CD14-positive monocyte (primary cell): ENCODE measurements at regions not wholly inside any gene's neighbourhood (a gene's known extent, or its start where the extent isn't known, plus 50 kb on each side); places are given as distances from the start of the nearest gene placed in this dataset.
"Not testable (repeated sequence)": the region's sequence is repeated elsewhere in the genome, so short reads cannot be mapped to it uniquely, and the experiment has no call there.

Experiments used
- DNase-seq, 3 donors: peaks; one replicate each; pipeline ENCODE4 v3.0.0-alpha.2; 2011 to 2022
- H2AFZ ChIP-seq: 2 replicates; pipeline ENCODE4 v1.6.0; 2012; ENCODE audit warnings: mild to moderate bottlenecking, low read depth, low read length, inconsistent platforms; ENCODE audit not compliant: insufficient read depth, poor library complexity, severe bottlenecking
- H3K27ac ChIP-seq, 2 donors: 1 replicate in 1 of 2; 2 replicates in 1 of 2; pipeline ENCODE4 v1.5.1; 2012 to 2013; ENCODE audit warnings: low read length in 2 of 2, control low read depth in 1 of 2, inconsistent platforms in 1 of 2, low read depth in 1 of 2, mild to moderate bottlenecking in 1 of 2
- H3K27me3 ChIP-seq, 2 donors: one replicate each; pipeline versions ENCODE4 v1.6.0 to v1.6.1; 2011 to 2013; ENCODE audit warnings: low read length in 2 of 2; ENCODE audit not compliant: control insufficient read depth in 2 of 2, insufficient read depth in 2 of 2
- H3K36me3 ChIP-seq, 2 donors: replicated peaks in 1 of 2; 1 replicate in 1 of 2; 2 replicates in 1 of 2; pipeline versions ENCODE4 v1.5.1 to v1.6.1; 2012 to 2013; ENCODE audit warnings: low read length in 2 of 2, control low read depth in 1 of 2, inconsistent platforms in 1 of 2, mild to moderate bottlenecking in 1 of 2; ENCODE audit not compliant: insufficient read depth in 2 of 2, control insufficient read depth in 1 of 2
- H3K4me1 ChIP-seq, 2 donors: 1 replicate in 1 of 2; 2 replicates in 1 of 2; pipeline versions ENCODE4 v1.5.1 to v1.6.1; 2012 to 2013; ENCODE audit warnings: low read length in 2 of 2, control low read depth in 1 of 2, inconsistent platforms in 1 of 2, mild to moderate bottlenecking in 1 of 2, moderate library complexity in 1 of 2; ENCODE audit not compliant: insufficient read depth in 2 of 2, control insufficient read depth in 1 of 2
- H3K4me2 ChIP-seq: replicated peaks from 2 replicates; pipeline ENCODE3; 2012; ENCODE audit warnings: low read length, moderate library complexity, mild to moderate bottlenecking; ENCODE audit not compliant: poor library complexity, severe bottlenecking; ENCODE audit errors: extremely low read depth
- H3K4me3 ChIP-seq, 3 experiments: fragments of 200-600 bp in 1 of 3; sonication (generic) in 1 of 3; replicated peaks in 1 of 3; 1 replicate in 2 of 3; 2 replicates in 1 of 3; pipeline ENCODE4 v1.5.1; 2011 to 2013; ENCODE audit warnings: low read length in 3 of 3, mild to moderate bottlenecking in 3 of 3, control low read depth in 2 of 3, low read depth in 2 of 3, inconsistent platforms in 1 of 3, moderate library complexity in 1 of 3
- H3K79me2 ChIP-seq: 2 replicates; pipeline ENCODE4 v1.6.0; 2012; ENCODE audit warnings: mild to moderate bottlenecking, control low read depth, inconsistent platforms, low read length, moderate library complexity; ENCODE audit not compliant: insufficient read depth
- H3K9ac ChIP-seq: 2 replicates; pipeline ENCODE4 v1.6.0; 2017; ENCODE audit warnings: low read length, mild to moderate bottlenecking; ENCODE audit not compliant: insufficient read depth, poor library complexity, severe bottlenecking
- H3K9me3 ChIP-seq, 2 donors: replicated peaks in 1 of 2; 1 replicate in 1 of 2; 2 replicates in 1 of 2; pipeline versions ENCODE4 v1.5.1 to v1.6.1; 2012 to 2013; ENCODE audit warnings: low read length in 2 of 2, control low read depth in 1 of 2; ENCODE audit not compliant: control insufficient read depth in 1 of 2, insufficient read depth in 1 of 2
- H4K20me1 ChIP-seq: 2 replicates; pipeline ENCODE4 v1.6.0; 2012; ENCODE audit warnings: mild to moderate bottlenecking, low read length, control low read depth, moderate library complexity; ENCODE audit not compliant: insufficient read depth
- H3K27ac Mint-ChIP-seq, 7 donors: one replicate each; pipeline ENCODE4 v1.8.0; 2020; ENCODE audit warnings: mild to moderate bottlenecking in 7 of 7, mixed read lengths in 7 of 7, moderate library complexity in 6 of 7, inconsistent platforms in 2 of 7
- H3K27me3 Mint-ChIP-seq, 3 donors: one replicate each; pipeline ENCODE4 v1.8.0; 2021 to 2022; ENCODE audit warnings: low read depth in 3 of 3, mild to moderate bottlenecking in 3 of 3, mixed read lengths in 3 of 3, moderate library complexity in 3 of 3, inconsistent platforms in 1 of 3
- H3K36me3 Mint-ChIP-seq, 2 donors: one replicate each; pipeline ENCODE4 v1.8.0; 2020; ENCODE audit warnings: mixed read lengths in 2 of 2, inconsistent platforms in 1 of 2, mild to moderate bottlenecking in 1 of 2
- H3K4me1 Mint-ChIP-seq: one replicate; pipeline ENCODE4 v1.8.0; 2020; ENCODE audit warnings: mild to moderate bottlenecking, mixed read lengths
- H3K4me3 Mint-ChIP-seq, 2 donors: one replicate each; pipeline ENCODE4 v1.8.0; 2020; ENCODE audit warnings: mild to moderate bottlenecking in 2 of 2, mixed read lengths in 2 of 2, moderate library complexity in 1 of 2
- H3K9me3 Mint-ChIP-seq, 7 donors: one replicate each; pipeline ENCODE4 v1.8.0; 2020 to 2022; ENCODE audit warnings: mixed read lengths in 7 of 7, mild to moderate bottlenecking in 6 of 7, moderate library complexity in 6 of 7, inconsistent platforms in 2 of 7
- WGBS: methylation state at CpG from one replicate; pipeline ENCODE4 v1.1.5; 2013; ENCODE audit warnings: missing lambda C conversion rate; ENCODE audit not compliant: insufficient coverage; 5-methylcytosine and 5-hydroxymethylcytosine counted together
- intact Hi-C, 2 donors: fragments of 100-400 bp; cut with micrococcal nuclease; formaldehyde crosslinking; loops; one replicate each; pipeline versions ENCODE4 v1.15.0 to v1.15.1; 2023

DNA sequence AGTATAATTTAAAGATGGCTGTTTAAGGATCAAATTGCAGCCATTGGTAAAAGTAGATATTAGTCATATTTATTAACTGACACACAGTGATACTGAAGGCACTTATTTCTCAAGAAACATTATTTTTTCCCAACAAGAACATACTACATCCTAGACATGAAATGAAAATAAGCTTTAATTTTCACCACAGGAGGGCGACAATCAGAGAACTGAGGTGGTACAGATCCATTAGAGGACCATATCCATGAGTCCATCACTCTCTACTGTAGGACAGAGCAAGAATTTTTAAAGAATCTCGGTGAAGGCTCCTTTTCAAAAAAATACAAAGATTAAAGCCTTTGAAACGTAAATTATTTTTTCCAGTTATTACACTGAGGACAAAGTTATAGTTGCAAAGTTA lies 2897.0 kb upstream of the OR11H1 start:
- H3K9ac ChIP-seq, H3K4me1 Mint-ChIP-seq, DNase-seq, H3K36me3 ChIP-seq, H3K36me3 Mint-ChIP-seq, H3K27ac Mint-ChIP-seq, H3K27me3 ChIP-seq, H2AFZ ChIP-seq, H3K27me3 Mint-ChIP-seq, intact Hi-C loops, H3K4me1 ChIP-seq, H3K4me2 ChIP-seq, H4K20me1 ChIP-seq, H3K27ac ChIP-seq, H3K79me2 ChIP-seq, H3K4me3 ChIP-seq, H3K4me3 Mint-ChIP-seq: not testable (repeated sequence)
- H3K9me3 ChIP-seq: peaks cover 24 to 26% of the 10 kb centered on the region in 2 donors
- peaks cover 14 to 46% (median 32%) of the 10 kb centered on the region in 7 donors for H3K9me3 Mint-ChIP-seq
- 33% methylated on average over 1 of the region's 3 CpGs for WGBS

DNA sequence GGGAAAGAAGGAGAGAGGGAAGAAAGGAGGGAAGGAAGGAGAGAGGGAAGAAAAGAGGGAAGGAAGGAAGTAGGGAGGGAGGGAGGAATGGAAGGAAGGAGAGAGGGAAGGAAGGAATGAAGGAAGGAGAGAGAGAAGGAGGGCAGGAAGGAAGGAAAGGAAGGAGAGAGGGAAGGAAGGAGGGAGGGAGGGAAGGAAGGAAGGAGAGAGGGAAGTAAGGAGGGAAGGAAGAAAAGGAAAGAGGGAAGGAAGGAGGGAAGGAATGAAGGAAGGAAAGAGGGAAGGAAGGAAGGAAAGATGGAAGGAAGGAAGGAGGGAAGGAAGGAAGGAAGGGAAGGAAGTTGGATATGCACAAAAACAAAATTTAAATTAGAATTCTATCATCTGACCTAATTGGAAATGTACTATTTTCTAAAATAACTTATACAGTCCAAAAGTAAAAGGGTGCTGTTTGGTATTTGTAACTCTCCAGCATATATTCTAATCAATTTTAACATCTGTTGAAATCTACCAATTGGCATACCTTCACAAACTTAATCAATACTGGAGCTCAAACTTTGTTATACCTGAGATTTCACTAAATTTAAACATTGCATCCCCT lies 2890.3 kb upstream of the OR11H1 start:
- H3K4me1 ChIP-seq, H3K9ac ChIP-seq, H3K79me2 ChIP-seq, DNase-seq, H3K27me3 Mint-ChIP-seq, H3K36me3 Mint-ChIP-seq, H3K4me2 ChIP-seq, H2AFZ ChIP-seq, H3K4me3 ChIP-seq, H3K27me3 ChIP-seq, H3K36me3 ChIP-seq, H3K4me1 Mint-ChIP-seq, H3K27ac Mint-ChIP-seq, H3K4me3 Mint-ChIP-seq, H3K27ac ChIP-seq, H4K20me1 ChIP-seq, intact Hi-C loops: not testable (repeated sequence)
- peaks cover 8 to 21% of the 10 kb centered on the region in 2 donors for H3K9me3 ChIP-seq
- peaks cover 14 to 45% (median 20%) of the 10 kb centered on the region in 7 donors for H3K9me3 Mint-ChIP-seq

DNA sequence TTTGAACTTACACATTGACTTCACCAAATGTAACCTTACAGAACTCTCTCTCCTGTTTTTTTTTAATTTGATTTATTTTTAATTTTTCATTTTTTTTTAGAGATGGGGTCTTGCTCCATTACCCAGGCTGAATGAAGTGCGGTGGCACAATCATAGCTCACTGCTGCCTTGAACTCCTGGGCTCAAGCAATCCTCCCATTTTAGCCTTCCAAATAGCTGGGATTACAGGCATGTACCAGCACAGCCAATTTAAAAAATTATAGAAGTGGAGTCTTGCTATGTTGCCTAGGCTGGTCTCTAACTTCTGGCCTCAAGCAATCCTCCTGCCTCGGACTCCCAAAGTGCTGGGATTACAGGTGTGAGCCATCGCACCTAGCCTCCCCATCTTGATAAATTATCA lies 2889.7 kb upstream of the OR11H1 start:
- H3K4me3 ChIP-seq, H3K27ac Mint-ChIP-seq, H3K27ac ChIP-seq, H3K9ac ChIP-seq, DNase-seq, H3K4me1 Mint-ChIP-seq, H4K20me1 ChIP-seq, H3K36me3 ChIP-seq, H2AFZ ChIP-seq, H3K79me2 ChIP-seq, H3K36me3 Mint-ChIP-seq, H3K4me3 Mint-ChIP-seq, H3K27me3 ChIP-seq, H3K4me2 ChIP-seq, H3K4me1 ChIP-seq, H3K27me3 Mint-ChIP-seq, intact Hi-C loops: not testable (repeated sequence)
- peaks cover 11 to 42% (median 20%) of the 10 kb centered on the region in 7 donors for H3K9me3 Mint-ChIP-seq
- 83% methylated on average over 1 of the region's 3 CpGs for WGBS
- H3K9me3 ChIP-seq: peaks cover 8 to 21% of the 10 kb centered on the region in 2 donors
